Smooth muscle cell (in vitro differentiated cells): ENCODE measurements at regions not wholly inside any gene's neighbourhood (a gene's known extent, or its start where the extent isn't known, plus 50 kb on each side); places are given as distances from the start of the nearest gene placed in this dataset.

Experiments
- DNase-seq: peaks from one replicate; lab custom pipeline; 2025; ENCODE audit not compliant: unreplicated experiment; lab: John Stamatoyannopoulos, UW
- H2AFZ ChIP-seq: fragments of 200-600 bp; sonication (generic); 2 replicates; pipeline ENCODE4 v1.6.0; 2016; ENCODE audit warnings: antibody characterized with exemption, low read depth, mild to moderate bottlenecking
- H3F3A ChIP-seq: fragments of 200-600 bp; sonication (generic); 2 replicates; pipeline ENCODE4 v1.6.0; 2017; ENCODE audit warnings: antibody characterized with exemption, low read depth
- H3K27ac ChIP-seq: fragments of 200-600 bp; sonication (generic); 2 replicates; pipeline ENCODE4 v1.5.1; 2016; ENCODE audit warnings: low read depth, mild to moderate bottlenecking
- H3K27me3 ChIP-seq: fragments of 200-600 bp; sonication (generic); 2 replicates; pipeline ENCODE4 v1.6.1; 2016; ENCODE audit warnings: low read depth, mild to moderate bottlenecking
- H3K36me3 ChIP-seq: fragments of 200-600 bp; sonication (generic); 2 replicates; pipeline ENCODE4 v1.5.1; 2016; ENCODE audit warnings: low read depth
- H3K4me1 ChIP-seq: fragments of 200-600 bp; sonication (generic); 2 replicates; pipeline ENCODE4 v1.5.1; 2016; ENCODE audit warnings: low read depth
- H3K4me2 ChIP-seq: fragments of 200-600 bp; sonication (generic); 2 replicates; pipeline ENCODE4 v1.6.0; 2016; ENCODE audit warnings: mild to moderate bottlenecking
- H3K4me3 ChIP-seq: fragments of 200-600 bp; sonication (generic); 2 replicates; pipeline ENCODE4 v1.5.1; 2016; ENCODE audit warnings: mild to moderate bottlenecking
- H3K79me2 ChIP-seq: fragments of 200-600 bp; sonication (generic); 2 replicates; pipeline ENCODE4 v1.6.0; 2016; ENCODE audit warnings: low read depth, mild to moderate bottlenecking
- H3K9ac ChIP-seq: fragments of 200-600 bp; sonication (generic); 2 replicates; pipeline ENCODE4 v1.6.0; 2016; ENCODE audit warnings: low read depth
- H3K9me3 ChIP-seq: fragments of 200-600 bp; sonication (generic); replicated peaks from 2 replicates; pipeline ENCODE4 v1.5.1; 2016; ENCODE audit warnings: low read depth
- H4K20me1 ChIP-seq: fragments of 200-600 bp; sonication (generic); 2 replicates; pipeline ENCODE4 v1.6.0; 2016; ENCODE audit warnings: low read depth
- CTCF ChIP-seq: fragments of 200-600 bp; sonication (generic); IDR thresholded peaks from 2 replicates; pipeline ENCODE4 v1.5.1; 2017; ENCODE audit warnings: borderline replicate concordance, mild to moderate bottlenecking, antibody characterized with exemption; ENCODE audit not compliant: insufficient read depth, poor library complexity, severe bottlenecking
- WGBS: methylation state at CpG from one replicate; pipeline ENCODE4 v1.1.7; 2016; ENCODE audit warnings: low lambda C conversion rate; 5-methylcytosine and 5-hydroxymethylcytosine counted together

DNA sequence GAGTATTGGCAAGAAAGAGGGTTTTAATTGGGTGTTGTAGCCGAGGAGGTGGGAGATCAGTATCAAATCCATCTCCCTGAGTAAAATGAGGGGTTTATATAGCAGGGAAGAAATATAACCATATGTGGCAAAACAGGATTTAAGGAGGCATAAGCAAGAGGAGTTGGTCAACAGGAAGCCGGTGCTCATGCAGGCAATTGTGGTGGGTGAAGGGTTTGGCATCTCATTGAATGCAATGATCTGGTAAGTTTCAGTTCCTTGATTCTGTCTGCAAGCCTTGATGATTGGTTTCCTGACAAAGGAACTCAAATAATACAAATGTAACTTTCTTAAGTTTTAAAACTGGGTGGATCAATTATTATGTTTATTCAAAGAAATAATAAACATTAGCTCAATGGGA is 564.4 kb upstream of the LINC00305 start:
- WGBS, result 97% methylated on average over 2 of the region's 2 CpGs
- no peak overlapping the region for H3K27ac ChIP-seq
- no peaks in the 10 kb centered on the region for H3K79me2 ChIP-seq
- no peak for DNase-seq
- H3K4me3 ChIP-seq, result no peak overlapping the region
- H2AFZ ChIP-seq, result no peak overlapping the region
- H3K4me1 ChIP-seq, result no peaks in the 10 kb centered on the region
- H3K9me3 ChIP-seq, result no peaks in the 10 kb centered on the region
- no peaks in the 10 kb centered on the region for H3F3A ChIP-seq
- H3K36me3 ChIP-seq, result no peaks in the 10 kb centered on the region
- no peak overlapping the region for H3K9ac ChIP-seq
- no peaks in the 10 kb centered on the region for H3K27me3 ChIP-seq
- no peaks in the 10 kb centered on the region for H4K20me1 ChIP-seq
- no peak overlapping the region for H3K4me2 ChIP-seq
- TF ChIP-seq CTCF, result no peak

DNA sequence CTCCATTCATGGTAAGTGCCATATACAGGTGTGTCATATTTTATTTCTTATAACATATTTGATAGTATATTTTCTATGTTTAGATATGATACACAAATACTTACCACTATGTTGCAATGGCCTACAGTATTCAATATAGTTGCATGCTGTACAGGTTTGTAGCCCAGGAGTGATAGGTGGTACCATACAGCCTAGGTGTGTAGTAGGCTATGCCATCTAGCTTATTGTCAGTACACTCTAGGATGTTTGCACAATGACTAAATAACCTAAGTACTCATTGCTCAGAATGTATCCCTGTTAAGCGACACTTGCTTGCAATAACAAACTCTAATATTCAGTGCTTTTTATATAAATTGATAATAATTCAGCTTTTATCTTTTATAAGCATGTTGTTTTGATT is 563.1 kb upstream of the LINC00305 start:
- Histone ChIP-seq H3K9ac (no peak overlapping the region), H3K4me2 (no peak overlapping the region), H3K27ac (no peak overlapping the region), H3K27me3 (no peaks in the 10 kb centered on the region), H3K79me2 (no peaks in the 10 kb centered on the region), H3K4me3 (no peak overlapping the region), H3F3A (no peaks in the 10 kb centered on the region), H3K36me3 (no peaks in the 10 kb centered on the region), H3K4me1 (no peaks in the 10 kb centered on the region), H4K20me1 (no peaks in the 10 kb centered on the region), H3K9me3 (no peaks in the 10 kb centered on the region), H2AFZ (no peak overlapping the region)
- TF ChIP-seq CTCF, result no peak
- WGBS, result 93% methylated on average over 1 of the region's 1 CpG
- no peak for DNase-seq

GRCh38 chr18:64710105-64710861 is 561.4 kb upstream of the LINC00305 start:
- no peaks in the 10 kb centered on the region for H3F3A ChIP-seq
- no peak overlapping the region for H2AFZ ChIP-seq
- no peaks in the 10 kb centered on the region for H3K9me3 ChIP-seq
- H3K9ac ChIP-seq, result no peak overlapping the region
- H4K20me1 ChIP-seq, result no peaks in the 10 kb centered on the region
- no peaks in the 10 kb centered on the region for H3K36me3 ChIP-seq
- no peaks in the 10 kb centered on the region for H3K27me3 ChIP-seq
- no peaks in the 10 kb centered on the region for H3K79me2 ChIP-seq
- no peak for DNase-seq
- H3K27ac ChIP-seq, result no peak overlapping the region
- no peaks in the 10 kb centered on the region for H3K4me1 ChIP-seq
- TF ChIP-seq CTCF, result no peak
- no peak overlapping the region for H3K4me3 ChIP-seq
- WGBS, result 94% methylated on average over 2 of the region's 2 CpGs
- H3K4me2 ChIP-seq, result no peak overlapping the region

- no peaks in the 10 kb centered on the region for H3K36me3 ChIP-seq
- H3K27ac ChIP-seq, result no peak overlapping the region
- no peaks in the 10 kb centered on the region for H3K27me3 ChIP-seq
- no peaks in the 10 kb centered on the region for H3K9me3 ChIP-seq
- no peaks in the 10 kb centered on the region for H3K79me2 ChIP-seq
- H3K9ac ChIP-seq, result no peak overlapping the region
- DNase-seq, result no peak
- no peak overlapping the region for H3K4me2 ChIP-seq
- no peaks in the 10 kb centered on the region for H3F3A ChIP-seq
- H4K20me1 ChIP-seq, result no peaks in the 10 kb centered on the region
- no peaks in the 10 kb centered on the region for H3K4me1 ChIP-seq
- H2AFZ ChIP-seq, result no peak overlapping the region
- H3K4me3 ChIP-seq, result no peak overlapping the region
- TF ChIP-seq CTCF, result no peak
Measured at GRCh38 chr18:64707052-64707451, 558.2 kb upstream of the LINC00305 start.
